Choroid plexus epithelial cell (primary cell): ENCODE measurements at regions not wholly inside any gene's neighbourhood (a gene's known extent, or its start where the extent isn't known, plus 50 kb on each side); places are given as distances from the start of the nearest gene placed in this dataset.

Experiments used
- DNase-seq: peaks from one replicate; pipeline ENCODE4 v3.0.0-alpha.2; 2010; ENCODE audit warnings: low read depth
- H3K4me3 ChIP-seq: 2 replicates; pipeline ENCODE4 v1.5.1; 2011; ENCODE audit warnings: low read depth, mild to moderate bottlenecking, control low read depth, low read length, moderate library complexity
- CTCF ChIP-seq: conservative IDR thresholded peaks from 2 replicates; pipeline ENCODE4 v1.5.1; 2011; ENCODE audit warnings: low read depth, mild to moderate bottlenecking, control low read depth, inconsistent platforms, low read length, moderate library complexity

DNA sequence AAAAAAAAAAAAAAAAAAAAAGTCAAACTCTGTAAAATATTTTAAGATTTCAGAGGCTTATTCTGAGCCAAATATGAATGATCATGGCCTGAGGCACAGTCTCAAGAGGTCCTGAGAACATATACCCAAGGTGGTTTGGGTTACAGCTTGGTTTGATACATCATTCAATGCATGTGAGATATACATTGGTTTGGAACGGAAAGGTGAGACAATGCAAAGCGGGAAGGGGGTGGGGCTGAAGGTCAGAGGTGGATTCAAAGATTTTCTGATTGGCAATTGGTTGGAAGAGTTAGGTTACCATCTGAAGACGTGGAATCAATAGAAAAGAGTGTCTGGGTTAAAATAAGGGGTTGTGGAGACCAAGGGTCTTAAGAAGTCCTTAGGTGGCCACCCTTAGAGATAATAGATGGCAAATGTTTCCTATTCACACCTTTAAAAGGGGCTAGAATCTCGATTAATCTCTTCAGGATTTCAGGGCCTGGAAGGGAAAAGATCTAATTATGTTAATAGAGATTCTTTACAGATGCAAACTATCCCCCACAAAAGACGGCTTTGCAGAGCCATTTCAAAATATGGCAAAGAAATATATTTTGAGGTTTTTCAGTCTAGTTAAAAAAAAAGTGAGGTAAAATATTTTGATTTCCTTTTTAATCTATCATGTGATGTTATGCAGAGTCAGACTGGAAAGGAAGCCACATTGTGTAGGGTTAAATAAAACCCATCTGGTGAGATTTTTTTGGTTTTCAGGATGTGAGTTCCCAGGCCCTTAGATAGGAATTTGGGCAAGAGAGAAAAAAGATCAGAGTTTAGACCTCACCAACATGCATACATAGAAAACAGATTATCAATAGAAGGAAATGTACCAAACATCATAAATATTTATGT lies 173.8 kb upstream of the CNOT2 start:
- H3K4me3 ChIP-seq, result no peak overlapping the region
- TF ChIP-seq CTCF, result no peak
- no peak for DNase-seq

DNA sequence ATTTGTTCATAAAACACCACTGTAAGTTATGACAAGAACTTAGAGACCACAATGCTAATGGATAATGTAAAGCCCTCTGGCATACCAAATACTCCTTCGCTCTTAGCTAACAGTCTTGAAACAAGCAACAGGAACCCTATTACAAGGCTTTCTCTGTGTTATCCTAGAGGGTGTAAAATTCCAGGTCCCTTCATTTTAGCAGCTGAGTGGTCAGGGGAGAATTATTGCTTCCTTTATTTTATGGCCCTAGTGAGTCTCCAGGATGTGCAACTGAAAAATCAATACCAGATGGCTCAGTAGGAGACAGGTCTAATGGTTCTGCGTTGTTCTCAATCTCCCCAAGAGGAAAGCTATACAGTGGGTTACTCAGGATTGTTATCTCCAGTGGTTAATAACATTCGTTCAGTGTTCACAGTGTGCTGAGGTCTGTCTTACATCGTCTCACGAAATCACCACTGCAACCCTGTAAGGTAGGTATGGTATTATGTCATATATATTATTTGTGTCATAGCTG lies 172.7 kb upstream of the CNOT2 start:
- DNase-seq, result no peak
- H3K4me3 ChIP-seq, result no peak overlapping the region
- no peak for TF ChIP-seq CTCF

DNA sequence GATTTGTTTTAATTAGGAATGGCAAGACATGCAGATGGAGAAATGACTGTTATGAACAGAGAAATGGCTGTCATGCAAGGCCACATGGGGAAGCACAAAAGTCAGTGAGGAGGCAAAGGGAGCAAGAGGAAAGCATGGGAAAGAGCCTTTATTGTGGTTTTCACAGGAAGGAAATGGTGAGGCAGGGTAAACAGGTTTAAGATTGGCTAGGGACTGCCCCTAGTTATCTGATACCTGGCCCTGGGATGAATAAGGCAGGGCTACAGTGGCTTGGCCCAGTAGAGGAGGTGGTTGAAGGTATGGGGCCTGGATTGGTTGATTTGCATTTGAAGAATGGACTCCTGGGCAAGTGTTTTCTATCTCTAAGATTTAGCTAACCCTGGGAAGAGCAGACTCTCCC lies 168.7 kb upstream of the CNOT2 start:
- no peak for DNase-seq
- no peak for TF ChIP-seq CTCF
- no peak overlapping the region for H3K4me3 ChIP-seq

DNA sequence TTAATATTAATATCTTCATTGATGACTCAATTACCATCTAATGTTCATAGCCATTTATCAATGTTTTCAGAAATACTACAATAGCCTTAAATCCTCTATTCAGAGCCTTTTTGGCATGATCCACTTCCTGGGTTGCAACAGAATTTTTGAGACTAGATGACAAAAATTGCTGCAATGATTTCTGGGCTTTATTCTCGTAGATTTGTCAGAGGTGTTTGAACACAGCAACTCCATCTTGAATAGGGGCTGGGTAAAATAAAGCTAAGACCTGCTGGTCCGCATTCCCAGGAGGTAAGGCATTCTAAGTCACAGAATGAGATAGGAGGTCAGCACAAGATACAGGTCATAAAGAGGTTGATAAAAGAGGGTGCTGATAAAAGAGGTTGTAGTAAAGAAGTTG lies 165.8 kb upstream of the CNOT2 start:
- no peak overlapping the region for H3K4me3 ChIP-seq
- no peak for DNase-seq
- TF ChIP-seq CTCF, result no peak

DNA sequence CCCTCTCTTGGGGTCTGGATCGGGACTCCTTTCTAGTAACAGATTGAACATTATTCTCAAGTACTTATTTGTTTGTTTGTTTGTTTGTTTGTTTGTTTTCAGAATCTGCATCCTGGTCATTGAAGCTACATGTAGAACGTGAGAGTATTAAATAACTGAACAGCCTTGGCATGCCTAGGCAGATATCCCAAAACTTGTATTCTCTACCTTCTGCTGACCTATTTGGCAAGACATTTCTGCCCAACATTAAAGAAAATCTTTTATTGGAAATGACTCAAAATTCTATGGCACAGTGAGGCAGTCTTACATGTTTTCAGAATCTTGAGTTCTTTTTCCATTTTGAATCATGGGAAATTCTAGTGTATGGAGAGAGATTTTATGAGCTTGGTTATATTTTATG lies 165.1 kb upstream of the CNOT2 start:
- no peak for TF ChIP-seq CTCF
- no peak overlapping the region for H3K4me3 ChIP-seq
- no peak for DNase-seq

DNA sequence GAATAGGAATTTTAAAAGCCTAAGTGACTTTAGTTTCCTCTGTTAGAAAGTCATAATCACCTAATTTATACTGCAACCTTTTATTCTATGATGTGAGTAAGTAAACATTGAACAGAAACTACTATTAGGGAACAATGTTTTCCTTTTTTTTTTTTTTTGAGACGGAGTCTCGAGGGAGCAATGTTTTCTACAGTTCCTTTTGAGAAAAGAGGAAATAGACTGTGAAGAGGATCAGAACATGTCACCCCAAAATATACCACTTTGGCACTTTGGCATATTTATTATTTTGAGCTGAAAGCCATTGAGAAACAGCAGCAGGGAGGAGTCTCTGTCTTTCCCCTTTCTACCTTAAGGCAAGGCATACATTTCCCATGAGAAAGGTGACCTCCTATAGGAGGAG lies 162.7 kb upstream of the CNOT2 start:
- no peak for TF ChIP-seq CTCF
- DNase-seq, result no peak
- no peak overlapping the region for H3K4me3 ChIP-seq
